CD4-positive, alpha-beta T cell (primary cell): ENCODE measurements at regions not wholly inside any gene's neighbourhood (a gene's known extent, or its start where the extent isn't known, plus 50 kb on each side); places are given as distances from the start of the nearest gene placed in this dataset.

Source experiments
- ATAC-seq: fragments of 200-7000 bp; cut with Tn5 transposase; one replicate; pipeline ENCODE4 v1.10.0; 2022; ENCODE audit warnings: mild to moderate bottlenecking; ENCODE audit not compliant: poor library complexity
- CTCF ChIA-PET: fragments of 350-600 bp; sonication (Branson Sonifier 250); formaldehyde crosslinking; loops from one replicate; lab custom pipeline; 2021; ENCODE audit warnings: antibody characterized with exemption, inconsistent platforms; lab: Charles Lee
- POLR2A ChIA-PET: fragments of 350-600 bp; sonication (Branson Sonifier 250); formaldehyde crosslinking; loops from one replicate; lab custom pipeline; 2021; ENCODE audit warnings: antibody characterized with exemption, inconsistent platforms; lab: Charles Lee
- DNase-seq, 14 experiments: peaks; one replicate each; pipeline ENCODE4 v3.0.0-alpha.2; 2013 to 2020; ENCODE audit warnings: mixed read lengths in 2 of 14
- H3K27ac ChIP-seq, 2 donors: one replicate each; pipeline versions ENCODE4 v1.5.1 to v1.7.0; 2013; ENCODE audit warnings: low read length in 2 of 2, low read depth in 1 of 2, mild to moderate bottlenecking in 1 of 2
- H3K27me3 ChIP-seq, 2 experiments: 1 replicate in 1 of 2; 2 replicates in 1 of 2; pipeline versions ENCODE4 v1.6.1 to v1.7.0; 2013; ENCODE audit warnings: low read length in 2 of 2, control low read depth in 1 of 2, mild to moderate bottlenecking in 1 of 2, moderate library complexity in 1 of 2; ENCODE audit not compliant: insufficient read depth in 2 of 2, control insufficient read depth in 1 of 2
- H3K36me3 ChIP-seq: one replicate; pipeline ENCODE4 v1.6.1; 2013; ENCODE audit warnings: low read length, control low read depth; ENCODE audit not compliant: insufficient read depth
- H3K4me1 ChIP-seq: one replicate; pipeline ENCODE4 v1.6.1; 2013; ENCODE audit warnings: low read length, control low read depth; ENCODE audit not compliant: insufficient read depth
- H3K4me3 ChIP-seq: one replicate; pipeline ENCODE4 v1.5.1; 2013; ENCODE audit warnings: mild to moderate bottlenecking, low read length, moderate library complexity
- H3K9me3 ChIP-seq, 2 experiments: 1 replicate in 1 of 2; 2 replicates in 1 of 2; pipeline versions ENCODE4 v1.6.1 to v1.7.0; 2013; ENCODE audit warnings: low read length in 2 of 2, mild to moderate bottlenecking in 2 of 2, control low read depth in 1 of 2, moderate library complexity in 1 of 2; ENCODE audit not compliant: control insufficient read depth in 1 of 2, insufficient read depth in 1 of 2
- H3K27ac Mint-ChIP-seq: one replicate; pipeline ENCODE4 v1.8.0; 2020; ENCODE audit warnings: mixed read lengths
- H3K27me3 Mint-ChIP-seq: one replicate; pipeline ENCODE4 v1.8.0; 2021; ENCODE audit warnings: mixed read lengths
- H3K36me3 Mint-ChIP-seq: one replicate; pipeline ENCODE4 v1.8.0; 2021; ENCODE audit warnings: low read depth, mixed read lengths
- H3K4me1 Mint-ChIP-seq: one replicate; pipeline ENCODE4 v1.8.0; 2021; ENCODE audit warnings: low read depth, mixed read lengths
- H3K4me3 Mint-ChIP-seq: one replicate; pipeline ENCODE4 v1.8.0; 2020; ENCODE audit warnings: mild to moderate bottlenecking, mixed read lengths
- H3K9me3 Mint-ChIP-seq: one replicate; pipeline ENCODE4 v1.8.0; 2020; ENCODE audit warnings: mixed read lengths
- intact Hi-C, 2 experiments: fragments of 100-400 bp; cut with DNase I in 1 of 2; cut with micrococcal nuclease in 1 of 2; formaldehyde crosslinking; loops; one replicate each; pipeline versions ENCODE4 v1.15.1 to v1.9.0; 2023 to 2025; cut with DNase I, micrococcal nuclease
- TF ChIP-seq, protein P1 (sequence below): fragments of 200-600 bp; IDR thresholded peaks from one replicate; pipeline ENCODE4 v1.8.0; 2022; ENCODE audit warnings: antibody characterized with exemption, mild to moderate bottlenecking

DNA sequence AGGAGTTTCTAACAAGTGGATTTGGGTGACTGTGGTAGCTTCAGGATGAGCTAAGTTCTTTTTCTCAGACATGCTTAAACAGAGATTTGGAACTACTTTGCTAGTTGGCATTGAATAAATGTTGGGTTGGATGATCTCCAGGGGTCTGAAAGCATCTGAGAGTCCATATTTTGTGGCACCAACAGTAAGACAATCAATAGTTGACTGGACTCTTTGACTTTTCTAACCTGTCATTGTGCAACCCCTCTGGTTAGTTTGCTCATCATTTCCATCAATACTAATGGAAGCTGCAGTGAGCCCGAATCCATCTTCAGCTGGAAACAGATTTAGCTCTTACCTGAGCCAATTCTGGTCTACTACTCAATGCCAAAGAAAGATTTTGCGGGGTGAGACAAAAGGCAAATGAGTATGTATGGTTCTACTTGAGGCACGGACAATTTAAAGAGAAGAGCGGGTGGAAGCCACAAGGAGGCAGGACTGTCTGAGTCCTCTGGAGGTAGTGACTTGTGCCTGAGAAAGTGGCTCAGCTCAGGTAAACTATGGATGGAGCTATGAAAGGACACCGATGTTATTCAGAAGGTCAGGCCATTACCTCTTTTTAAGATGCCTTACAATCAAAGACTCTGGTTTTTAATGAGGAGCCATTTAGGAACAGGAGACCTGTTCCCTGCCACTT lies 118.7 kb downstream of the MID1IP1 start:
- Histone ChIP-seq H3K27ac (no peak overlapping the region), H3K4me1 (no peaks in the 10 kb centered on the region), H3K9me3 (no peaks in the 10 kb centered on the region), H3K4me3 (no peak overlapping the region), H3K36me3 (no peaks in the 10 kb centered on the region), H3K27me3 (no peaks in the 10 kb centered on the region)
- TF ChIP-seq, protein P1, sequence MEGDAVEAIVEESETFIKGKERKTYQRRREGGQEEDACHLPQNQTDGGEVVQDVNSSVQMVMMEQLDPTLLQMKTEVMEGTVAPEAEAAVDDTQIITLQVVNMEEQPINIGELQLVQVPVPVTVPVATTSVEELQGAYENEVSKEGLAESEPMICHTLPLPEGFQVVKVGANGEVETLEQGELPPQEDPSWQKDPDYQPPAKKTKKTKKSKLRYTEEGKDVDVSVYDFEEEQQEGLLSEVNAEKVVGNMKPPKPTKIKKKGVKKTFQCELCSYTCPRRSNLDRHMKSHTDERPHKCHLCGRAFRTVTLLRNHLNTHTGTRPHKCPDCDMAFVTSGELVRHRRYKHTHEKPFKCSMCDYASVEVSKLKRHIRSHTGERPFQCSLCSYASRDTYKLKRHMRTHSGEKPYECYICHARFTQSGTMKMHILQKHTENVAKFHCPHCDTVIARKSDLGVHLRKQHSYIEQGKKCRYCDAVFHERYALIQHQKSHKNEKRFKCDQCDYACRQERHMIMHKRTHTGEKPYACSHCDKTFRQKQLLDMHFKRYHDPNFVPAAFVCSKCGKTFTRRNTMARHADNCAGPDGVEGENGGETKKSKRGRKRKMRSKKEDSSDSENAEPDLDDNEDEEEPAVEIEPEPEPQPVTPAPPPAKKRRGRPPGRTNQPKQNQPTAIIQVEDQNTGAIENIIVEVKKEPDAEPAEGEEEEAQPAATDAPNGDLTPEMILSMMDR = no peak
- no peak overlapping the region for H3K27ac Mint-ChIP-seq
- H3K36me3 Mint-ChIP-seq = no peaks in the 10 kb centered on the region
- ATAC-seq (no peak), DNase-seq (no peak)
- no peaks in the 10 kb centered on the region for H3K9me3 Mint-ChIP-seq
- intact Hi-C loops = no loop called here
- POLR2A ChIA-PET = interaction anchor here (1.0 kb wide), 1 partner anchor 103 kb away, joined by 5 read pairs; no protein-coding TSS in a partner anchor
- no peak overlapping the region for H3K4me3 Mint-ChIP-seq
- no peaks in the 10 kb centered on the region for H3K4me1 Mint-ChIP-seq
- CTCF ChIA-PET = no interaction called here
- no peaks in the 10 kb centered on the region for H3K27me3 Mint-ChIP-seq

DNA sequence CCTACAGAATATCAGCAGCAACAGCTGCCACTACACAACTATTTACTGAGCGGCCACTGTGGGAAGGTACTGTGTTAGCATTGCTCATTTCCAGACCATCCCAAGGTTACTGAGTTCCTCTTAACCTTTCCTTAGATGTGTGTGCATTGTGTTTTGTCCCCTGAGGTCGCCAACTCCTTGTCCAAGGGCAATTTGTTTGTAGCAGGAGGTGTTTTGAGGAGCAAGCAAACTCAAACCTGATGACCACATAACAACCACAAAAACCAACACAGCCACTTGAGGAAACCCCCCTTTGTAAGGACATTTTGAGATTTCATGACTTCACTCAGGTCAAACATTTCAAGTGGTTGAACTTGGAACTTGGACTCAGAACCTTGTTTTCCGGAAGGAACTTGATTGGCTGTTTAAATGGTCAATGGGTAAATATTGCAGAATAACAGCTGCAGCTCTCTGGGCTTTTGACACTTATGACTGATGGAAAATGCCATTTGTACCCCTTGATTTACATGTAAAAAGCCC lies 122.3 kb downstream of the MID1IP1 start:
- DNase-seq (no peak), ATAC-seq (no peak)
- intact Hi-C loops = no loop called here
- Histone ChIP-seq H3K9me3 (no peaks in the 10 kb centered on the region), H3K36me3 (no peaks in the 10 kb centered on the region), H3K4me3 (no peak overlapping the region), H3K4me1 (no peaks in the 10 kb centered on the region), H3K27ac (no peak overlapping the region), H3K27me3 (no peaks in the 10 kb centered on the region)
- POLR2A ChIA-PET = no interaction called here
- no peaks in the 10 kb centered on the region for H3K9me3 Mint-ChIP-seq
- H3K27me3 Mint-ChIP-seq = no peaks in the 10 kb centered on the region
- no peaks in the 10 kb centered on the region for H3K36me3 Mint-ChIP-seq
- no peak overlapping the region for H3K4me3 Mint-ChIP-seq
- no peaks in the 10 kb centered on the region for H3K4me1 Mint-ChIP-seq
- H3K27ac Mint-ChIP-seq = no peak overlapping the region
- CTCF ChIA-PET = no interaction called here
- TF ChIP-seq, protein P1 = no peak

DNA sequence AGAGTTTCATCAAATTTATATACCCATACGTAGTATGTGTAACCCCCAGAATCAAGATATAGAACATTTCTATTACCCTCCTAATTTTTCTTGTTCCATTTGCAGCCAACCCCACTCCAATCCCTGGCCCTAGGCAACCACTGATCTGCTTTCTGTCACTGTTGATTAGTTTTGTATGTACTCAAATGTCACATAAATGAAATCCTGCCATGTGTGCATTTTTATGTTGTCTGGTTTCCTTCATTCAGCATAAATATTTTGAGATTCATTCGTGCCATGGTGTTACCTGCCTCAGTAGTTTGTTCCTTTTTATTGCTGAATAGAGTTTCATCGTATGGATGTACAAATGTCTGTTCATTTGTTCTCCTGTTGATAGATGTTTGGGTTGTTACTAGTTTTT lies 126.3 kb downstream of the MID1IP1 start:
- DNase-seq (no peak), ATAC-seq (no peak)
- H3K4me3 ChIP-seq = no peak overlapping the region
- no peak overlapping the region for H3K27ac ChIP-seq
- H3K27me3 Mint-ChIP-seq = no peaks in the 10 kb centered on the region
- H3K9me3 Mint-ChIP-seq = no peaks in the 10 kb centered on the region
- no peaks in the 10 kb centered on the region for H3K4me1 ChIP-seq
- H3K27me3 ChIP-seq = no peaks in the 10 kb centered on the region
- CTCF ChIA-PET = no interaction called here
- H3K4me3 Mint-ChIP-seq = no peak overlapping the region
- H3K27ac Mint-ChIP-seq = no peak overlapping the region
- no peaks in the 10 kb centered on the region for H3K4me1 Mint-ChIP-seq
- TF ChIP-seq, protein P1 = no peak
- H3K36me3 ChIP-seq = no peaks in the 10 kb centered on the region
- POLR2A ChIA-PET = no interaction called here
- intact Hi-C loops = no loop called here
- no peaks in the 10 kb centered on the region for H3K36me3 Mint-ChIP-seq
- H3K9me3 ChIP-seq = no peaks in the 10 kb centered on the region
